Fibroblast of lung (primary cell): ENCODE measurements at regions not wholly inside any gene's neighbourhood (a gene's known extent, or its start where the extent isn't known, plus 50 kb on each side); places are given as distances from the start of the nearest gene placed in this dataset.

Source experiments
- CTCF ChIP-seq, 2 donors: IDR thresholded peaks in 1 of 2; conservative IDR thresholded peaks in 1 of 2; 1 replicate in 1 of 2; 2 replicates in 1 of 2; pipeline ENCODE4 v1.5.1; 2011 to 2012; ENCODE audit warnings: low read length in 2 of 2, control low read depth in 1 of 2, inconsistent platforms in 1 of 2, low read depth in 1 of 2, mild to moderate bottlenecking in 1 of 2
- EZH2 ChIP-seq: IDR thresholded peaks from 2 replicates; pipeline ENCODE4 v1.5.1; 2012; ENCODE audit warnings: low read length, control low read depth, mild to moderate bottlenecking; ENCODE audit errors: missing control alignments

- TF ChIP-seq EZH2 (no peak), CTCF (conservative IDR thresholded peaks at IDR 0.05 in 1 of 2, IDR thresholded peaks at IDR 0.05 in 1 of 2; ENCODE audit: low read depth in 1 of 2, low read length in 2 of 2) (no peak)
Measured at GRCh38 chr10:43882711-43883110, 234.0 kb upstream of the ZNF32 start.
